Bone marrow (tissue), 2 donors: ENCODE measurements at regions not wholly inside any gene's neighbourhood (a gene's known extent, or its start where the extent isn't known, plus 50 kb on each side); places are given as distances from the start of the nearest gene placed in this dataset.

Experiments
- DNase-seq, 2 donors: peaks; one replicate each; lab custom pipeline; 2025; lab: John Stamatoyannopoulos, UW

DNA sequence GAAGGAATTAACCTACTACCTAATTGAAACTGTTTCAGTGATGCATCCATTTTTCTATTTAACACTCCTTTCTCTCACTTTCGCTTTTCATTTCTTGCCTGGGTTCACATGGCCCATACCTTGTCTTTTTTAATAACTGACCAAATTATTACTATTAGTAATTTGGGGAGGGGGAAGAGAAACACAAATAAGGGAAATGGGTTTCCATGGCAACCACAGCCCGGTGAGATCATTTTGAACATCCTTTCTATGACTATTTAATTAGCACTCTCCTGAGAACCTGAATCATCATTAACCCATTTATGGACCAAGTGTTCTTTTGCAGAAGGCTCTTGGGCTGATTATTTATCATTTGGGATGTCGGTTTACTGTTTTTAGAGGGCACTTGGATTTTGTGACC, 628.2 kb upstream of the SALL1 start:
- no peak for DNase-seq

DNA sequence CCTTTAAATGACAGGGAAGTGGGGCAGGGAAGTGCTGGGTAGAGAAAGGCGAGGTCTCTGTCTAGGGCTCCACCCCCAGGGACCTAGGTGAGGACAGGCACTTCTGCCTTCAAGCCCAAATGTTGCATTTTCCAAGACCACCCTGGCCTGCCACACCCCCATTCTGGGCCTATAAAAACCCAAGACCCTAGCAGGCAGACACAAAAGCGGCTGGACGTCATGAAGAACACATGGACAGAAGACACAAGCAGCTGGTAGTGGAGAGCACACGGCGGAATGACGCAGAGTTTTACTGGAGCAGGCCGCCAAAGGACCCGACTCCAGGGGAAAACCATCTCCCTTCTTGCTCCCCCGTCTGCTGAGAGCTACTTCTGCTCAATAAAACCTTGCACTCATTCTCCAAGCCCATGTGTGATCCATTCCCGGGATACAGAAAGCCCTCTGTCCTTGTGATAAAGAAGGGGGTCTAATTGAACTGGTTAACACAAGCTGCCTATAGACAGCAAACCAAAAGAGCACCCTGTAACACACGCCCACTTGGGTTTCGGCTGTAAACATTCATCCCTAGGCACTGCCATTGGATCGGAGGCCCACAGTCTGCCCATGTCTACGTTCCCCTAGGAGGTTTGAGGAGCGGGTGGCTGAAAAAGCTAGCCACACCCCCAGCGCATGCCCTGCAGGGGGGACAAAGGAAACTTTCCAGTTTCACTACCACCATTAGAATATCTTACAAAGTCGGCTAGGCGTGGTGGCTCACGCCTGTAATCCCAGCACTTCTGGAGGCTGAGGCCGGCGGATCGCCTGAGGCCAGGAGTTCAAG, 622.2 kb upstream of the SALL1 start:
- DNase-seq, result no peak

DNA sequence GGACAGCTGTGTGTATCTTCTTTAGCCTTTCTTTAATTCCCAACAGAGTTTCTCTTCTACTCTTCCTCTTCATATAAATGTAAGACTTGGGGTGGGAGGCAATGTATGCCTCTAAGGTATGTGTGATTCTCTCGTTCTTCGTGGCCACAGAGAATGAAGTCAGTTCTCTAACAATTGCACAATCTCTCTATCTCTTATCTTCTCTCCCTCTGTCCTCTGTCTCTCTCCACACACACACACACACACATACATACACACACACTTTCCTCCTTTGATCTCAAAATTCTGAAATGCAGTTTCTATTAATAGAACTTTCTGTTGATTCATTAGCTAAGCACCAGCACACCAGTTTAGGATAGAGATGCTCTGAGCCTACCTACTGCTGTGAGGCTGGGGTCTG, 615.7 kb upstream of the SALL1 start:
- DNase-seq, result no peak

DNA sequence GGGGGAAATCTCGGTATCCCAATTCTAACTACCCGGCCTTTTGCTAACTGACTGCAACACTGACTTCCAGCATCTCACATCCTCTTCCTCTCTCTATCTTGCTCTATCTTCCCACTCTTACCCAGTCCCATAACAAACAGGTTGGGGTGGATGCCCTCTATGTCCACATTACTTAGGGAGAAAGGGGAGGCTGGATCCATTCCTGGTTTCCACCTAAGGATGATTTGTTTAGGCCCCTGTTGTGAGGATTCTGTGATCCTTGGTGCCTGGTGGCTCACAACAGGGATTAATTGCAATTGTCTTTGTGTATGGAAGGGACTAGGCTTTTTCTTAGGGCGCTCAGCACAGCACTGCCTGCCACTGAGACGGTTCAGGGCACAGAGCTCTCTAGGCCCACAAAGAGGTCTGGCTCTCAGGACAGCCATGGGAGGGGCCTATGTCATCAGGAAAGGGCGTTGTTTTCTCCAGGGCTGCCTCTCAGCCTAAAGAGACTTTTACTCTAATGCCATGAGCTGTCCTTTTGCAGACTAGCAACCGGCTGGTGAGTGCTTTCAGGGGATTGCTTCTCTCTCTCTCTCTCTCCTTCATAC, 612.1 kb upstream of the SALL1 start:
- no peak for DNase-seq

DNA sequence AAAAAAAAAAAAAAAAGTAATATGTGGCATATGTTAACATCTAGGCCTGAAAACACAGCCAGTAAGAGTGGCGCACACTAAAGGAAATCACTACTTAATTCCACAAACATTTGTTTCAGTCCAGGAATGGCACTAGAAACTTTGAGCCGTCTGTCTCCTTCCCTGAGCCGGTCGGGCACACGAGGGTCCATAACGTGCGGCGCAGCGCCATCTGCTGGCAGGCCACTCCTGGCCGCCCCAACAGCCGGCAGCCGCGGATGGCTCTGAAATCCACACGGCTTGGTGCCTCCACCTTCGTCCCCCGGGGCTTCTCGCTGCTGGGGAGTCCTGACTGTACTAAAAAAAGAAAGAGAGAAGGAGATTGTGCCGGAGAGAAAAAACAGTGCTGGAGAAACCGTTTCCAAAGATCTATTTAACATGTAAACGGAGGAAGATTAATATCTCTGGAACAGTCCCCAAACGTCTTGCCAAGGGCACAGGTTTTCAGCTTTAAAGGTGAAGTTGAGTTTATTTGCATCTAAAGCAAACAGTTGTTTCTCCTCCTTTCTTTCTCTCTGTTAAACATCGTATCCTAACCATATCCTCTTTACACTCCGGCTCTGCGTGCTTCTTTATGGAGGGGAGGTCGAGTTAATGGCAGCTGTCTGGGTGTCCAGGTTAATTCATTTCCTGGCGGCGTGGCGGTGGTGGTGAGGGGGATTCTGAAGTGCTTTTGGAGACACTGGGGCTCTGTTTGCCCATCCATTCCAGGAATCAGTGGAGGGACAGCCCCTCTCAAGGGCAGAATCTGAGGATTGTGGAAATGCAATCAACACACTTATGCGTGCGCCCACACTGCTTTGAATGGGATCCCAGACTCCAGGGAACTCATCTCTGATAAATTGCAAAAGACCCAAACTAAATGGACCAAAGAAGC, 611.3 kb upstream of the SALL1 start:
- DNase-seq, result no peak

DNA sequence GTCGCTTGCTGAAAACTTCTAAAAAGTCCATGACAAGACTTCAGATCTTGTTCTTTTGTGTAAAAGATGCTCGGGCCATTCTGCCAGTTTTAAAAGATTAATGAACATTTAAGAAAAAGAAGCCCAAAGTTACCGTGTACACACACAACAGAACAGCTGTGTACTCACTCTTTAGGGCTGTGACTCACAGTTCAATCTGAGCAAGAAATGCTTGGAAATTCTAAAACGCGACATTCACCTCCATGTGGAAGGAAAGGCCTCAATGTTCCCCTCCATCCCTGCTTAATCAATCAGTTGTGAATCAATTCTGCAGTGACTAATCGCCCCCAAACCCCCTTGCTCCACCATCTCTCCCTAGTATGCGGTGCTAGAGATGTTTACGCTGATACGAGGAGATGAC, 609.9 kb upstream of the SALL1 start:
- DNase-seq, result no peak

DNA sequence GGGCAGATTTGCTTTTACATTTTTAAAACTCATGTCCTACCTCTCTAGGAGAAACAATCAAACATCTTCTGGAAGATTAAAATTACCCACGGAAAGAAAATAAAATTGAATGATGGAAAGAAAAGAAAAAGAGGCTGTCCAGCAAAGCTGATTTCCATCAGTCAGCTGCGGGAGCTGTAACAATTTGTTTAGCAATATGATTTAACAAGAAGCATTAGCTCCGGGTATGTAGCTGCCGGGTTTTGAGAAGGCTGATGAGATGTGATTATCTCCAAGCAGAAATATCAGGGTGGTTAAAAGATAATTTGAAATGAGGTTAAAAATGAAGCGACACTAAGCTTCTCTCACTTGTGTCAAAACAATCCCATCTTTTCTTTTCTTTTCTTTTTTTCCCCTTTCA, 608.9 kb upstream of the SALL1 start:
- DNase-seq, result no peak

DNA sequence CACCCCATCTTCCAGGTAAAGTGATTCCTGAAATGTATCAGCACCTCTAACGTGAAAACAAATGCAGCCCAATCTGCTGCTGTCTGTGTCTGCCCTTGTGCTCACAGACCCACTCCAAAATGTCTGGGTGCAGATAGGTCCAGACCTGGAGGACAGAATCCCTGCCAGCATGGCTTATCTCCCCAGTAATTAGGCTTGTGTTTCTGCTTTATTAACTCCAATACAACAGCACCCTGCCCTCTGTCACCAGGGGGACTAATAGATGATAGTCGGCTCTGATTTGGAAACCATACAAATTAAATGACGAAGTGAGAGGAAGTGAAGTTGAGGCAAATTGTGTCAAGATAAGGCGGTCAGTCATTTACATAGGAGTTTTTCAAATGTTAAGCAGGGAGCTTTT, 608.3 kb upstream of the SALL1 start:
- DNase-seq, result no peak

DNA sequence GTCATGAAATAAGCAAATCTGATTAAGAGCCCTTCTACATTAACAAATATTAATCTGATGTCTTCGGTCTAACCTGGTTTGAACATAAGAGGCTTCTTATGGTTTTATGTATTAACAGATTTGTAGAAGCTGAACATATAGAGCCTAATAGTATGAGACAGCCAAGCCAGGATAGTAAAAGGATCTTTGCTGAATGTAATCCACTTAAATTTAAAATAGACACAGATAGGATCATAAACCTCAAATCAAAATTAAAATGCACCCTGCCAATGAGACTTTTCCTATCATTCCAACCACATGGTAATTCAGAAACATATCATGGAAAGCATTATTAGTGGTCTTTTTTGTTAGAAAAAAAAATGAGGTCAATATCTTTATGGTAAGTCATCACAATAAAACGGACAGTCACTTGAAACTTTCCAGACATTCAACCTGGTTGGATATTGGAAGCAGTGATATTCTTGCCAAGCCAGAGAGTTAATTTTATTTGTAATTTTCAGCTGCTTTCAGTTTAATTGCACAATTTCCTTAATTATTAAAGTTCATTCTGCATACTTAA, 606.9 kb upstream of the SALL1 start:
- no peak for DNase-seq

DNA sequence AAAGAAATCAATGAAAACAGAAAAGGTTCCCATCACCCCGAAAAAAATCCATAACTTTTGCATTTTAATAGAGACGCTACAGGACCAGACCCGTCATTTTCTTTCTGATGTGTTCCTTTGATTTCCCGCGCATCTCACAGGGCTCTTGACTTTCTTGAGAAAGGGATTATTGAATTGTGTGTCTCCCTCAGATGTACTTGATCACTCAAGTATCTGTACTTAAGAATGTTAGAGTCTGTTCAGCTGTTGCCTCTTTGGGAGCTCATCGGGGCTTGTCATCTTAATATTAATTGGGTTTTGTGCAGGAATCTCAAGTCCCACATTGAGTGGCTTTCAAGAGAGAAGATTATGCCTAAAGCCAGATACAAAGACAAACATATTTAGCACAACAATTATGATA, 606.4 kb upstream of the SALL1 start:
- DNase-seq, result no peak

DNA sequence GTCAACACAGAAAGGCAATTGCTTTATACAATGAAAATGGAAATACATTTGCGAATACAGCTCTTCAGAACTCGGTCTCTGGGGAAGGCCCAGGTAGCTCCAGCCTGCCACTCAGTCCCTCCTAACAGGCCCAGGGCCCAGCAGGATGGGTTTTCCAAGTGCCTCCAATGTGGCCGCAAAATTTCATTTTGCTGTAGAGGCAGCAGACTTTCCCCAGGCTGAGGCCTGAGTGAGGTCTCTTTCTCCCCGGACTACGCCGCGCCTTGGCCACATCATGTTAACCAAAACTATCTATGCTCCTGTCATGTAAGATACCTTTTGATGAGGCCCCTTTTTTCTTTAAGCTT, 606.0 kb upstream of the SALL1 start:
- no peak for DNase-seq

DNA sequence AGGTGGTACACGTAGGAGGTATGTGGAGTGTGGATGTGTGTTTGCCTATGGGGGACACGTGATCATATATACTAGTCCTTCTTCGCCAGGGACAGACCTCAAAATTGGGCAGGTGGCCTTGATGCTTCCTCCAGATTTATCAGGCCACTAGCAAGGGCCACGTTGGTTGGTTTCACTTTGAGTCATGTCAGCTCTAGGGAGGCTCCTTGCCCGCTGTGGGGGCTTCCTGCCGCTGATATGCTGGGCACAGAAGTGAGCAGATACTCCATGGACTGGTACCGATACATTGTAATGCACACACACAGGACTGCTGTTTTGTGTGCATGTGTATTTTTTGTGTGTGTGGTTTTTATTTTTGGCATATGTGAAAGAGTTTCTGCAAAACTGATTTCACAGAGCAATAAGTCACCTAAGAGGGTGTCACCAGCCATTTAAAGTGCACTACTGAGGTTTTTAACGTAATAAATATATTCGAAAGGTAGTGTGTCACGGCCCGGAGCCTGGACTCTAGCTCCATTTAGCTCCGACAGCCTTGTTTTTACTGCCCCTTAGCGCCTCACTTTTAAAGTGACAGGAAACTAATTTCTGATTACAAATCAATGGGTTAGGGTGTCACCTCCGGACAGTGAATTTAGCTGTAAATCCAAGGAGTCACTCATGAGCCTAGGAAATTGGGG, 605.5 kb upstream of the SALL1 start:
- DNase-seq, result no peak

DNA sequence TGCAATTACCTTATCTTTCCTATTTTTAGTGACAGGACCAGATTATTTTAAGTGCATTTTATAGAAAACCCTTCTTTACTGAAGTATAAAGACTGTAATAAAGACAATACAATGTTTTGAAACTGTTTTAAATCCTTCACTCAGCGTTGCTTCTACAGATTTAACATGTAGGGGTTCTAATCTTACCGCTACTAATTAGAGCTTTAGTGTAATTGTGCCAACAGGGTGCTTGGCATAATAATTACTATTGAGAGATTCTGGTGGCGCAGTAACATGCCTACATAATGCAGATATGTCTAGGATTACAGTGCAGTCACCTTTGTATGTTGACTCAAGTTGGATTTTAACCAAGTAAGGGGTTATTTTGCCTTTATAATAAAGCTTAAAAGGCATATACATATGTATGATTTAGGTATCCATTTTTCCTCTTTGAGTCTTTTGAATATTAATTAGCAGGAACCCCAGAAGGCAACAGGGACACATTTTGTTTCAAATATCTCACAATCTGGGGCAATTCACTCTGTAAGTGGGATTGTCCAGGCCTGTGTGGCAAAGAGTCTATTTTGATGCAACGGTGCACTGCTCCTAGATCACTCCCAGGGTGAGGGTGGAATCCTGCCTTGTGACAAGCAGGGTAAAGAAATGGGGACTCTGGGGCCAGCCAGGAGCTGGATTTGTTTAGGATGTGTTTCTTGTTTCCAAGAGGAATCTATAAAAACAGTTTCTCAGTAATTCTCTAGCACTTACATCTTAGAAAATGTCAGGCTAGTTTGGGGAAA, 604.7 kb upstream of the SALL1 start:
- DNase-seq, result no peak

DNA sequence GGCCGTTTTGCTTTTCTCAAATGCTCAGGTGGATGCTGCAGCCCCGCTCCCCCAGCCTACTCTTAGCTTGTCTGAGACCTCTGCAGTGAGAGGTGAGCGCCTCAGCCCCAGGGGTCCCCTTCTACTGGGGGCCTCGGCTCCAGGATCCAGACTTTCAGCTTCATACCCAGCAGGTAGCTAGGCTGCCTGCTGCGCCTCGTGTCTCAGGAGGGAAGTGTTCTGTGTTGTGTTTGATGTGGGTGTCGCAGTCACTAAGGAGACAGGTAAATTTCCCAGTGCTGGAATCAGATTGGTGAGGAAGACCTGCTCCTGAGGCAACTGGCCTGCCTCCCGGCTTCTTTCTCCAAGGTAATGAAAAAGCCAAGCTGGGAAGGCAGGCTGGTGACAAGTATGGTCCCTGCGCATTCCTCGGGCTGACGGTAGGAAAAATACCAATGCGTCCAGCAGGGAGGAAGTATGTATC, 604.0 kb upstream of the SALL1 start:
- DNase-seq, result no peak

DNA sequence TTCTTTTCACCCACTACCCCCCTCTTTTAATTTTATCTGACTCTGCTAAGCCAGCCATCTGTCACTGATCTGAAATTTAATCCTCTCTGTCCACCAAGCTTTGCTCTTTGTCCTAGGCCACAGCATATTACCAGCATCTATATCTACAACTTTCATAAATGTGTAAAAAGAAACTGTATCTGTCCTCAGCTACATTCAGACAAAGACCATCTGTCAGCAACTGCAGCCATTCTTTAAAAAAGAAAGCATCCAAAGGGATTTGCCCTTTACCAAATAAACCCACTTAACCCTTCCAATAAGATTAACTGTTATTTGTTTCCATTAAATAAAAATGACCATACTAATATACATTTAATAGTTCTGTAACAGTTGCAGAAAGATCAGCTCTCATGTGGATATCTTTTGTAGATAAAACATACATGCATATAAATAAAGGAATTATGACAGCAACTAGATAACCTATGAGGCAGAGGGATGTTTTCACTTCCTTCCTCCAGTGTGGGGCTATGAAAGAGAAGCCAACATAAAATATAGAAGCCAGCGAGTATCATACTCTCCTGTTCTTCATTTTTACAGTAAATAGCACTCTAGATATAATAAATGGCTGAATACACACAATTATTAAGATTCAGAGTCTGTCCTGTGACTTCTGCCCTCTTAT, 602.5 kb upstream of the SALL1 start:
- no peak for DNase-seq

DNA sequence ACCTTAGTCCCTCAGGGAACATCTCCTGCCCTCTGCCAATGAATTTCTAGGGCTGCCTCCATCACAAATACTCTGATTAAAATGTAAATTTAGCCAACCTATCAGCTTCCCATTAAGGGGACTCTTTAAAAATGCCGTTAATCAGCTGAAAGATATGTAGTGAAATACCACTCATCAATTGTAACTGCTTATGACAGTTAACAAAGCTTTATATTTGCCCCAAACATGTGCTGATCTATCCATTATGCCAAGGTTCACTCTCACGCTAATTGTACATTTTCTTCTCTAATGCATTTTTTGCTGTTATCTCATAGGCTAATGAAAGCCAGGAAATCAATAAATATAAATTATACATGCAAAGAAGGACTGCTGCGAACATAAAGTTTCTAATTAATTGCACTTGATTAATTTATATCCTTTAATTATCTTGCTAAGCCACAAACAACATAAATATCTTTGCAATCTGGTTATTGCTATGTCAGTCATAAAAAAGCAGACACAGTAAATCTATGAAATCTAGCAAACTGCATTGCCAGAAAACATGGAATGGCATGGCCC, 601.4 kb upstream of the SALL1 start:
- no peak for DNase-seq

DNA sequence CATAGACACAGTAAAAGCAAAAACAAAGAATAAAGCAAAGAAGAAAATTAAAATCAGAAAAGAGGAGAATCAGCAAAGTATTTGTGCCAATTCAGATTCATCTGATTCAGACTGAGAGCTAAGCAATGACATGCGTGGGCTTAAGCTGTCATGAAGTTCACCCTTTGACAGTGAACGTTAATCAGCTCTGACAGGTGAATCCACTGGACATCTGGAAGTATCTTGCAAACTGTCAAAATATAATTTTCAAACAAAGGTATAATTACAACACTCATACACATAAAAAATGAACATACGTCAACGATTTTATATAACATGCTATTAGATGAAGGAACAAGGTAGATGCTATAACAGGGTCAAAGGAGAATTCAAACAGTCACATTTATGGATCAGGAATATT, 596.3 kb upstream of the SALL1 start:
- DNase-seq, result no peak

DNA sequence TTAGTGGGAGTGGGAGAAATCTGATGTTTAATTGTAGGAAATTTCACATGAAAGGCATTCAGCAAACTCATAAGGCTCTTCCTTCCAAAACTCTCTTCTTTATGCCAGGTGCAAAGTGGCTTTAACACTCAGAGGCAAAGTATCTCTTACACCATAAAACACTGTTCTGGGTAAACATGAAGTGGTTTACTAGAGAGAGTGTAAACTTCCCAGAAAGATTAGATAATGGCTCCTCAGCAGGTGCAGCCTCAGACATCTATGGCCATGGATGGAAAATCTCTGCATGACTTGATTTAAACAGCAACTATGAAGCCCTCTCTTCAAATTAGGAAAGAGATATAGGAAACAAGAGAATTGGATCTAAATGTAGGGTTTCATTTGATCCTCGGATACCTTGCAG, 583.1 kb upstream of the SALL1 start:
- no peak for DNase-seq

DNA sequence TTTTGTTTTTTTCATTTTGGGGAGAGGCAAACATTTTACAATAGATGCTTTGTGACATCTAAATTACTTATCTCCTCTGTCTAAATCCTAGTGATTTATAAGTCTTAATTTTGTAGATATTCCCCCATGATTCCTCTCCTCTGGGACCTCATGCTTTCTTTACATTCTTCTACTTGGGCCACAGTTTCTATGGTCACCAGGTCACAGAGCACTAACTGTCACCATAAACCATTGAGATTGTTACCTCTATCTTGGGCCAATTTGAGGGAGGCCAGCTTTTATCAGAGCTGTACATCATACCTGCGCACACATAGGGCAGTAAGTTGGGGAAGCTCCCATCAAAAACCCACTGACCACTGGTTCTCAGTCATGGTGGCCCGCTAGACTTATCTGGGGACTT, 582.1 kb upstream of the SALL1 start:
- no peak for DNase-seq

DNA sequence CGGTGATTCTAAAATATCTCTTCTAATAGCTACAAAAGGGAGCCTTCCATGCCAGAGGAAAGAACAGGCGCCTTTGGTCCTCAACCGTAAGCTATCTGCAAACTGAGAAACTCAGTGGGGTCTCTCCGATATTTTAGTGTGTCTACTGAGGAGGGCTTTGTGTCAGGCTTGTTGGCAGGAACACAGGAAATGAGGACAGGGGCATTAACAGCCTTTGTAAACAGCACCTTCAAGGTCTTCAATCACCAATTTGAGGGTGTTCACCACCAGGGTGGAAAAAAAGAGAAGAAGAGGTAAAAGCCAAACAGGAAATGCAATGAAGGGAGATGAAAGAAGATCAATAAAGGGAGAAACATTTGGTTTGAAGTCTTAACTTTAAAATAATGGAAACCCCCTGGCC, 580.1 kb upstream of the SALL1 start:
- no peak for DNase-seq
